Jurkat, Clone E6-1 (cell line): ENCODE measurements at regions not wholly inside any gene's neighbourhood (a gene's known extent, or its start where the extent isn't known, plus 50 kb on each side); places are given as distances from the start of the nearest gene placed in this dataset.

Experiments
- DNase-seq: peaks from one replicate; pipeline ENCODE4 v3.0.0-alpha.2; 2011; ENCODE audit warnings: low read depth, low spot score
- H3K4me3 ChIP-seq: 2 replicates; pipeline ENCODE4 v1.5.1; 2011; ENCODE audit warnings: mild to moderate bottlenecking, low read length, control low read depth, moderate library complexity

DNA sequence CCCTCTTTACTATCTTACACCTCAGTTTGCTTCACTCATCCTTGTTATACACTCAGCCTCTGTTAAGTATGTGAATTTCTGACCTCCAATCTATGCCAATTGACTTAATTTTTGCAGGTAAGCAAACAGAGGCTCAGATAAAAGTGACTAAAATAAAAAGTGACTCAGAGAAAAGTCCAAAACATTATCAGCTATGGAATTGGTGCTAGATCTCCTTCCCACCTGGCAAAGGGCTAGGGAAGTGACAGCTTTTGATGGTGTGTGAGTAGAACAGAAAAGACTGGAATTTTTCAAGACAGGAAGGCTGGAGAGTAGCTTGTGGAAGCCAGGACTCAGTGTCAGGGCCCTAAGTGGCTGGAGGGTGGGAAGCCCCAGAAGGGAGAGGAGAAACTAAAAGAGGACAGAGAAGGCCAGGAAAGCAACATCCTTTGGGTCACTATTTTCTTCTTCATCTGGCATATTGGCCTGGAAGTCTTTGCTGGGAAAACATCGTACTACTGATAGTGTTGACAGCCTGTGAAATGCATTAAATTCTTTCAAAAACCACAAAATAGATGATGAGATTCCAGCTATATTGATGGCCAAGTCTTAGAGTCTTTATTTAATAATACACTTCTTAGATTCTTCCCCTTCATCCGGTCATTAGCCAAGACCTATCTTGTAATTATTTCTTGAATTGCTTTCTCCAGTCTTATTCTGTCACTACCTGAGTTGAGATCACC is 392.8 kb downstream of the RAPGEF2 start:
- no peak for DNase-seq
- H3K4me3 ChIP-seq: no peak overlapping the region

DNA sequence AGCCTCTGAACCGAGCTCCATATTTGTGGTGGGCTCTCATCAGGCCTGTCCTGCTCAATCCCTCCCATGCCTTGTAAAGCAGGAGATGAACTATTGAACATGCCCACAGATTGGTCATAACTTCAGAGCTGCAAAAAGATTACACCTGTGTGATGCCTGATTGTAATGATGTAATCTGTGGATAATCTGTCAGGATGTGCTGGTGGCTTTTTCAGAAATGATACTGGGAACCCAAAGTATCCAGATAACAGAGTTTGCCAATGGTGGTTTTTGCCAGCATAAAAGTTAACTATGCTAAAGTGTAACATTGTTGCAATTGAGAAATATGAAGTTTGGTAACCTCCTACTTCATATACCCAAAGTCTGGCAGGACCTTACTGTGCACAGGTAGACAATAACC is 393.4 kb downstream of the RAPGEF2 start:
- no peak overlapping the region for H3K4me3 ChIP-seq
- DNase-seq: no peak

DNA sequence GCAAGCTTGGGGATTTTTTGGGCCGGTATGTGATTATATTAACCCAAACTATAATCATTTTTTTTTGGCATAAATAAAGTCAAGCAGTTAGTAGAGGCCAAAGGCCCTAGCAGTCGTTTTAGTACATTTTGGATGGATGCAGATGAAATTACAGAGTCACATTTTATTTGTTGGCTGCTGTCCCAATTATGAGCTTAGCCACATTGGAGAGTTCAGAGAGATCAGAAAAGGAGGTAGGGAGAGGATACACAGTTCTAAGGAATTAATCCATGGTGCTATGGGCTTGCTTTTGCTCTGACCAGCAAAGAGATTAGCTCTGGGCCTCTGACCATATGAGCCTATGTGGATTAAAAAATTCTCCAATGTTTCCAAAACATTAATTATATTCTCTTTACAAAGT is 395.1 kb downstream of the RAPGEF2 start:
- no peak for DNase-seq
- no peak overlapping the region for H3K4me3 ChIP-seq

DNA sequence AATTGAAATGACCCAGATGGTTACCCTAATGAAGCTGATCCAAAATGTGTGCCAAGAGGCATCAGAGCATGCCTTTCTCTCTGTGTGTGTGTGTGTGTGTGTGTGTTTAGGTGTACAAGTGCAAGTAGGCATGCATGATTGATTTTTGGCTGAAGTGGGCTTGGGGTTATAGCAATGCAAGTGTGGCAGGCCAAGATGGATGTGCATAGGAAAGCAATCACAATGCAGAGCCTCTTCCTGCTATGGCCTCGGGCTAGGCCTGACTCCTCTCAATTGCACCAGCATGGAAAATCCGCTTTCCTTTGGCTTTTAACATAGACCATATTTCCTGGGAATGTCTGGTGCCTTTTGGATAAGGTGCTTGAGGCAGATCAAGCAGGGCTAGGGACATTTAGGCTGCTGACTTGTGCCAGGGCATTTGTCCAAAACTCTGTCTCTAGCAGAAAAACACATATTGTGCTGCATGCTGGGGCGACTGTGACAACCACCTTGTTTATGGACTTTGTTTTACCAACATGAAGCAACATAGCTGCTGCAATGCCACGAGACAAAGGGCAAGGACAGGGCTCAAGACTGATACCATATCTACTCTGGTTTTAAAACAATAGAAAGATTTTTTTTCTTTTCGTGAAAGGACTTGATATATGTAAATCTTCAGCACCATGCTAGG is 395.7 kb downstream of the RAPGEF2 start:
- DNase-seq: no peak
- no peak overlapping the region for H3K4me3 ChIP-seq

DNA sequence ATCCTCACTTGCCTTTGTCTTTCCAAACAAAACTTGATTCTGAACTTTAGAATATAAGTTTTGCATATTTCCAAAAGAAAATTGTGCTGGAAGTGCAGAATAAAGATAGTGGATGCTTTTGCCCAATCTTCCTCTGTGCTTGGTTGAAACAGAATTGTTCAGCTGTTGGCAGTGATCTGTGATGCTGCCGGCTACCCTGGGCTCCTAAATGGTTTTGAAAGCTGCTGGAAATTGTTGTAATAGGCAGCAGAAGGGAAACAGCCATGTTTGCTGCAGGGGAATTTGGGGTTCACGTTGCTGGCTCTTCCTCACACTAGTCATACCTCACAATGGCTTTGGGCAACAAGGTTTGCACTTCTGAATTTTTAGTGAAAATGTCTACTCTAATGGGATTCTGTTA is 398.0 kb downstream of the RAPGEF2 start:
- DNase-seq: no peak

DNA sequence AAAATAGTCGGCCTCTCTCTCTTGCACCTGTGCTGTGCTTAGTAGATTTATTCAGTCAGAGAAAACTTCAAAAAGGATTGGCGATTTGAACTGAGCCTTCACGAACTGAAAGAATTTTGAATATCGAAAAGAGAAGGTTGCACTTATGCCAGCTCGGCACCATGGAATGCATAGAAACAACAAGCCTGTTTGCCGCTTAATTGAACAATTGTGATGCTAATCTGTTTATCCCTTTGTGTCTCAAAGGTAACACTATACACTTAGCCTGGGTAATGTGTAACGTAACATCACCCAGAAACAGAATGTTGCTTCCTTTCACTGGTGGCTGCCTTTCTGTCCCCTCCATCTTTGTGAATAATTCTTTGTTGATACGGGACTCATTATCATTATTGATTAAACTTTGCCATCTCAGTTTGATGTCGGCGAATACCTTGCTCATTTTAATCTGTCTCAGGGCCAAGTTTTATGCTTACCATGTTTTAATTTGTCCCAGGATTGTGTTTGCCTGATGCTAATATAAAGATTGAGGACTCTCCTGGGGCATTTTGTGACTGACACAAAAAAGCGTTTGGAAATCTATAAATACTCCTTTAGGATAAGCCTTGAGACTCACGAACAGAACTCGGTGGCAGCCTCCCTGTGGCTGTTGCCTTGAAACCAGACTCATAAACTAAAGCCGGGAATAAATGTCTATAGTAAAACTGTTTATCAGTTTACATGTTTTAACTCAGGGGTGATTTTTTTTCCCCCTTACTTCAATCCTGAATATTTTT is 400.5 kb downstream of the RAPGEF2 start:
- DNase-seq: no peak
- H3K4me3 ChIP-seq: no peak overlapping the region

More for the DNA sequence above, 398.0 kb downstream of the RAPGEF2 start:
- no peak overlapping the region for H3K4me3 ChIP-seq

DNA sequence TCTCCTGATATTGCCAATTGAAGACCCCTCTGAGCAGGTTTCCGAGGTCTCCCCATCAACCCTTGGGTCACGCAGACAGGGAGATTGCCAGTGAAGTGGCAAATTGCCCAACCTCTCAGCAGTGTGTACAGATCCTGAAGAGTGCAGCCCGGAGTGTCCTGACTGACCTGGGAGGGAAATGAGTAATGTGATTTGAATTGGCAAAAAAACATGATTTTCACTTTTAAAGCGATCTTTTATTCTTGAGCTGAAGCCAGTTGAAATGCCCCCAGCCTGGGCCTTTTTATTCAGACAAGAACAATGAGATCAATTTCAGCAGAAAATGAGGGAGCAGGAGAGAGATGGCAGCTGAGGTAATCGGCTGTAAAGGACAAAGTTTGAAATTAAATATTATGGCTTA is 401.8 kb downstream of the RAPGEF2 start:
- no peak for DNase-seq
- H3K4me3 ChIP-seq: no peak overlapping the region

DNA sequence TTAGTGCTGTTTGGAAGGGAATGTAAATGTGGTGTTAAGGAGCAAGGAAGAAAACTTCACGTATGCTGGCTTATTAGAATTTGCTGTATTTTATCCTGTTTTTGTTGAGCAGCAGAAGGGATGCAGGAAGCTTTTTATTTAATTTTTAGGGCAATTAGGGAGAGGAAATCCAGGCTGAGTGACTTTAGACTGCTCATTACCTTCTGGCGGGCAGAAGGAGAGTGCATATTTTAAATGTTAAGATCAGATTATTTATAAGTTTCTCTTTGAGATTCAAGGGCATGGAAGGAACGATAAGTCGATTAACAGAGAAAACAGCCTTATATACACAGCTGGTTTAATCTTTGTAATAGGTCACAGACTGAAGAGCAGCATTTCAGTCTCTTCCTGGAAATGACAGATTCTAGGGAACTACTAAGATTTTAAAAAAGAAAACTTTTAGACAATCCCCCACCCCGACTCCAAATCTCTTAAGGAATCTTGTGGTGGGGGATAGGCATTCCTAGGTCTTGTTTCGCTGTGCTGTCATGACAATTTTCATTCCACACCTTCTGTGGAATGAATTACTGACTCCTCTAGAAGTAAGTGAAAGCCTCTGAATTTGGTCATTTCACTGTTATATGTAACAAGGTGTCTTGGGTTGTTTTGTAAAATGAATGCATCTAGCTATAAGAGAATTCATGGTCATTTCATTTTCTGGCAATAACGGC is 402.5 kb downstream of the RAPGEF2 start:
- no peak for DNase-seq
- no peak overlapping the region for H3K4me3 ChIP-seq

DNA sequence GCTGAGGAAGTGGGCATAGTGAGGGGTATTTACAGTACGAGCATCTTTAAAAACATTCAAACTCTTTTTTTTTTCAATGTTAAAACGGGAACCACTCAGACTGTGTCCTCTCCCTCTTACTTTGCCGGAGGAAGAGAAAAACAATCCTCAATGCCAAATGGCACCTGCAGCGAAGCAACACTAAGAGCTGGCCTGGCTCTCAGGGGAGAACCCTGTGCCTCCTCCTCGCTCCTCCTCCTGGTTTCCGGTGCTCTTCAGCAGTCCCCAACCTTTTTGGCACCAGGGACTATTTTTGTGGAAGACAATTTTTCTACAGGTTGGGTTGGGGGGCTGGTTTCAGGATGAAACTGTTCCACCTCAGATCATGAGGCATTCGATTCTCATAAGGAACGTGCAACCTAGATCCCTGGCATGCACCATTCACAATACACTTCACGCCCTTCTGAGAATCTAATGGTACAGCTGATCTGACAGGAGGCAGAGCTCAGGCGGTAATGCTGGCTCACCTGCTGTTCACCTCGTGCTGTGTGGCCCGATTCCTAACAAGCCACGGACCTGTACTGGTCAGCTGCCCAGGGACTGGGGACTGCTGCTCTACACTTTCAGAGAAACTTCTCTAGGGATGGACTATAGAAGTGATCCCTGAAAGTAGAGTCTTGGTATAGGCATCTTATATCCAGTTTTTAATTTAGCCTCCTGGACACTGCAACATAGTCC is 404.1 kb downstream of the RAPGEF2 start:
- no peak overlapping the region for H3K4me3 ChIP-seq
- no peak for DNase-seq

DNA sequence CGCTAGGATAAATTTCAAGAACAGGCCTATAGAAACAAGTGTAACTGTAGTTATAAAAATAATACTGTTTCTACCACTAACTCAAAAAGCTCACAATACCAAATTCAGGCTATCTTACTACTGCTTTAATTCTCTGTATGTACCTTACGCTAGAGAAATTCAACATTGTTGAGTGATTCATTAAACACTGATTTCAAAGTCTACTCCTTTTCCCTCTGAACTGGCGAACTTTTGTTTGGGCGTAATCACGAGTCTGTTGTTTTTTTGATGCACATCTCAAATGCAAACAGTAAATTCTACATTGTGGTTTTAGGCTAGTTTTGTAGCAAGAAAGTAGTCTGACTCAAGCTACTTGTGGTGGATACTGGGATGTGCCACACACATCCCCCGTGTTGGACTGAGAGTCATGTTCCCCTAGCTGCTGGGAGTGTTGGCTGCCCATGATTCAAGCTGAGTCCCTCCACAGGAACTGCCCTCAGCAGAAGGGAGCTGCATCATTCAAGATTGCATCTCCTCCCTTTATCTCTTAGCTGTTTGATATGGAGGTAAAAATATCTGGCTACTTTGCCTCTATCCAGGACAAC is 406.1 kb downstream of the RAPGEF2 start:
- no peak for DNase-seq
- H3K4me3 ChIP-seq: no peak overlapping the region

DNA sequence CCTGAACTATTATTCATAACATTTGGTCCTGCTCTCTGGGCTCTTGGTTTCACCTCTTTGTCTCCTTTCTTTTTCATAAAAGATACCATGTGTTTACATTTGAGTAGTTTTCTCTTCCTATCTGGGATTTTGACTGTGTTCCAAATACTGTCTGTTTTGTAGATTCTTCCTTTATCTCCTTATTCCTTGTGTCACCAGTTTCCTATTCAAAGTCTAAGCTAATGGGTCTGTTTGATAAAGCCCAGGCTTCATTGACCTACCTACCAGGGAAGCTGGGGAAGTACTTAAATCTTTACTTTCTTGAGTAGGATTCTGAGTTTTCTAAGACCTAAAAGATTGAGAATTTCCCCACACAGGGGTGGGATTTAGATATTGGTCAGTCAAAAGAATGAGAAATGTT is 409.5 kb downstream of the RAPGEF2 start:
- no peak for DNase-seq
- H3K4me3 ChIP-seq: no peak overlapping the region

DNA sequence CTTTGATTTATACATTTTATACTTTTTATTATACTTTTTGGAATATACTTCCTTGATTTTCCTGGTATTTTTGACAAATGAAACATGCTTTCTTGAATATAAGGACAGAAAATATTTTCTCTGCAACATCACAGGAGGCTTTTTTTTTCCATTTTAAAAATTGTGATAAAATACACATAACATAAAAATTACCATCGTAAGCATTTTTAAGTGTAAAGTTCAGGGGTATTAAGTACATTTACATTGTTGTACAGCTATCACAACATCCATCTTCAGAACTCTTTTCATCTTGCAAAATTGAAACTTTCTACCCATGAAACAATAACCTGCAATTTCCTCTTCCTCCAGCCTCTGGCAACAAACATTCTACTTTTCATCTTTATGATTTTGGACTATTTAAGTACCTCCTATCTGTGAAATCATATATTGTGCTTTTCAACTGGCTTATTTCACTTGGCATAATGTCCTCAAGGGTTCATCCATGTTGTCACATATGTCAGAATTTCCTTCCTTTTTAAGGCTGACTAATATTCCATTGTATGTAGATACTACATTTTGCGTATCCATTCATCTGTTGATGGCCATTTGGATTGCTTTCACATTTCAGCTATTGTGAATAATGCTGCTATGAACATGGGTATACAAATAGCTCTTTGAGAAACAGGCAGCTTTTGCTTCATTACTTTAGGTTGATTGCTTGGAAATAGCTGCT is 412.6 kb downstream of the RAPGEF2 start:
- no peak overlapping the region for H3K4me3 ChIP-seq
- no peak for DNase-seq

DNA sequence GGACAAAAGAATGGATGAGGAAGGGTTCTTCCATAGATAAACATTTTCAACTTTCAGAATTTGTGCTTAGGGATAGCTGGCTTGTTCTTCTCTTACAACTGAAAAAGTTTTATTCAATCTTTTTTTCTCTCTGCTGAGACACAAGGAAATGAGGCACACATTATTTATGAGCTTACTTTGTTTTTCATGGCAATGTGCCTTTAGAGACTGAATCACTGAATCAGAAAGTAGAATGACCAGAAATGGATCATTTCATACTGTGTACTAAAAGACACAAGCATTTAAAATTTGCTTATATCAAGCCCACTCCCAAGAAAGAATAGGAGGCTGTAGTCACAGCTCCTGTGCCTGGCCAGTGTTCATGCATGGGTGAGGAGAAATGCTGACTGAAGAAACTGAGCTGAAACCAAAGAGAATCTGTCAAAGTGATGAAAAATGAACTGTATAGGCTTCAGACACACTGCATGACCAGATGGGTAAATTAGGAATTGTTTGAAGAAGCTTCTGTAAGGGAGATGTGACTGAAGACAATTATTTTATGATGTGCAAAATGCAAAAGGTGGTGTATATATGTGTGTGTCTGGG is 413.8 kb downstream of the RAPGEF2 start:
- DNase-seq: no peak
- H3K4me3 ChIP-seq: no peak overlapping the region

DNA sequence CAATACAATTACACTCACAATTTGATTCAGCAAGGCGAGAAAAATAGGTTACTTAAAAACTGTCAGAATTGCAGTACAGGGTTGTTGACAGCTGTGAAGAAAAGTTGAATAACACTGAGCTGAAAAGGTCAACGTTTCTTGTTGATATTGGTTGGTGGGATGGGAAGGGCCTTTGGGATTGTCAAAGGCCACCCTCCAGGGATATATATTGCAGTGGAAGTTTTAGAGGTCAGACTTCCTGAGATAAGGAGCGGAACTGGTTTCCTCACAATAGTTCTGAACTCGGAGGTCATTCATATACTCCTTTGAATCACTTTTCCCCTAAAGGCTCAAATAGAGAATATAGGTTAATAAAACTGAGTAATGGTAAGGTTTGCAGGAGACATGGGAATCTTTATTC is 417.2 kb downstream of the RAPGEF2 start:
- DNase-seq: no peak
- H3K4me3 ChIP-seq: no peak overlapping the region

DNA sequence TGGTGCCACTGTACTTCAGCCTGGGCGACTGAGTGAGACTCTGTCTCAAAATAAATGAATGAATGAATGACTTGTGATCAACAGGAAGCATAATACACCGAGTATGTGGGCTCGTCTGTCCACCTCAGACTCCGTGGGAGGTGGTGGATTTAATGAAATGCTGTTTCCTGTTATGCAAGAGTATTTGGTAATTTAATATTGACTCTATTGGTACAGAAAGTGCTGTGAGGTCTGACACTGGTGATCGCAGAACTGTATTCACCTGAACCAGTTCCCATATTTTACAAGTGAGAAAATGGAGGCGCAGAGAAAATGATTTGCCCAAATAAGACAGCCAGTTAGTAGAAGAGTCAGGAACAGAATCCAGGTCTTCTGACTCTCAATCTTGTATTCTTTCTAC is 423.3 kb downstream of the RAPGEF2 start:
- DNase-seq: no peak
- no peak overlapping the region for H3K4me3 ChIP-seq

DNA sequence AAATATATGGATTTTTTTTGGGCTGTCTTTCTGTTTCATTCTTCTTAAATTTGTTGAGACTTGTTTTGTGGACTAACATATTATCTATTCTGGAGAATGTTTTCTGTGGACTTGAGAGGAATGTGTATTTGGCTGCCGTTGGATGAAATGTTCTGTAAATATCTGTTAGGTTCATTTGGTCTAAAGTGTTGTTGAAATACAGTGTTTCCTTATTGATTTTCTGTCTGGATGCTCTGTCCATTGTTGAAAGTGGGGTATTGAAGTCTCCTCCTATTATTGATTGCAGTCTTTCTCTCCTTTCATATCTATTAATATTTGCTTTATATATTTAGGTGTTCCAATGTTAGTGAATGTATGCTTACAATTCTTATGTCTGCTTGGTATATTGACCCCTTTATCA is 431.8 kb downstream of the RAPGEF2 start:
- DNase-seq: no peak
- H3K4me3 ChIP-seq: no peak overlapping the region

DNA sequence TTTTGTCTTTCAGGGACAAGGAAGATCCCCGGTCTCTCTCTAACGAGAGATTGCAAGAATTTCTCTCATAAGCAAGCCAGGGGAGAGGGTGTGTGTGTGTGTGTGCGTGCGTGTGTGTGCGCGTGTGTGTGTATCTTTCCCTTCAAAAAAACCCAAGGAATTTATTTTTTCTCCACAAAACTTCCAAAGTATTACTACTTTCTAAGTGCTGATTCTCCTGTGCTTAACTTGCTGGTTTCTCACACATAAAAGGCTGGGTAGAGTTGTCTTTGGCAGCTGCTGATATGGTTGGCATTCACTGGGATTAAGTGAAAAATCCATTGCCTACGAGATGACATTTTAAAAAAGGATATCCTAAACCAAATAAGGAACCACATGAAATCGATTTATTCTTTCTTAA is 435.7 kb downstream of the RAPGEF2 start:
- no peak for DNase-seq
- no peak overlapping the region for H3K4me3 ChIP-seq

DNA sequence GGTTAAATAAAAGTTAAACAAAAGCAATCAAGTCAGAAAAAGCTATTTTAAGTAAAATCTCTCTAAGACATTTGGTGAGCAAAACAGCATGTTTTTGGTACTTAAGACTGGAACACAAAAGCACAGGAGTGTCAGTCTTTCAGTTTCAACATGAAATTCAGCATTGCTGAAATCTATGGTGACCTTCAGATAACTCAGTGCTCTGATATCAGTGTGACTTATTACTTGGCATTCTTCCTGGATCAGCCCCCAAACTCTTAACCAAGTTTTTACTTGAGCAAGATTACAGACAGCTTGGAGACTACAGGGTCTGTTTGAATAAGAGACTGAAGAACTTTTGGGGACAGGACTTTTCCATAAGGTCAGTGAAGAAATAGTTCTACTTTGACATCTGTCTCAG is 437.2 kb downstream of the RAPGEF2 start:
- no peak for DNase-seq
- H3K4me3 ChIP-seq: no peak overlapping the region
